Transverse colon (tissue), 4 donors: ENCODE measurements at regions not wholly inside any gene's neighbourhood (a gene's known extent, or its start where the extent isn't known, plus 50 kb on each side); places are given as distances from the start of the nearest gene placed in this dataset.

Experiments
- CTCF ChIP-seq, 5 experiments: fragments of 200-600 bp in 3 of 5; fragments of 450-650 bp in 2 of 5; sonication (generic) in 3 of 5; IDR thresholded peaks; 1 replicate in 2 of 5; 2 replicates in 3 of 5; pipeline ENCODE4 v1.5.1; 2016 to 2017; ENCODE audit warnings: antibody characterized with exemption in 5 of 5, inconsistent platforms in 3 of 5, mild to moderate bottlenecking in 2 of 5, moderate library complexity in 1 of 5
- POLR2A ChIP-seq: fragments of 450-650 bp; IDR thresholded peaks from one replicate; pipeline ENCODE4 v1.6.1; 2016; ENCODE audit warnings: antibody characterized with exemption, mild to moderate bottlenecking, moderate library complexity
- POLR2AphosphoS5 ChIP-seq, 3 donors: sonication (generic); formaldehyde crosslinking; IDR thresholded peaks; one replicate each; pipeline ENCODE4 v1.6.1; 2016; ENCODE audit warnings: antibody characterized with exemption in 3 of 3

- TF ChIP-seq POLR2A (no peak), POLR2AphosphoS5 (IDR thresholded peaks at IDR 0.05) (no peak), CTCF (IDR thresholded peaks at IDR 0.05) (no peak)
Measured at GRCh38 chr6:19204445-19204844, 632.7 kb upstream of the ID4 start.
